Stimulated activated CD4-positive, alpha-beta T cell treated with anti-CD3 and anti-CD28 coated beads, Interleukin-15, amount 100 ng/mL, for 1 hour (primary cell): ENCODE measurements at regions not wholly inside any gene's neighbourhood (a gene's known extent, or its start where the extent isn't known, plus 50 kb on each side); places are given as distances from the start of the nearest gene placed in this dataset.
A peak's percentile ranks its signal among the peaks of the same experiment; 100 is the strongest.
"Not testable (repeated sequence)": the region's sequence is repeated elsewhere in the genome, so short reads cannot be mapped to it uniquely, and the experiment has no call there.

Source experiments
- DNase-seq, 2 donors: peaks; one replicate each; pipeline ENCODE4 v3.0.0-alpha.2; 2020; ENCODE audit warnings: low read depth in 1 of 2, low spot score in 1 of 2

GRCh38 chr12:25424211-25424731 is 128.8 kb downstream of the LMNTD1 start:
- no peak for DNase-seq

DNA sequence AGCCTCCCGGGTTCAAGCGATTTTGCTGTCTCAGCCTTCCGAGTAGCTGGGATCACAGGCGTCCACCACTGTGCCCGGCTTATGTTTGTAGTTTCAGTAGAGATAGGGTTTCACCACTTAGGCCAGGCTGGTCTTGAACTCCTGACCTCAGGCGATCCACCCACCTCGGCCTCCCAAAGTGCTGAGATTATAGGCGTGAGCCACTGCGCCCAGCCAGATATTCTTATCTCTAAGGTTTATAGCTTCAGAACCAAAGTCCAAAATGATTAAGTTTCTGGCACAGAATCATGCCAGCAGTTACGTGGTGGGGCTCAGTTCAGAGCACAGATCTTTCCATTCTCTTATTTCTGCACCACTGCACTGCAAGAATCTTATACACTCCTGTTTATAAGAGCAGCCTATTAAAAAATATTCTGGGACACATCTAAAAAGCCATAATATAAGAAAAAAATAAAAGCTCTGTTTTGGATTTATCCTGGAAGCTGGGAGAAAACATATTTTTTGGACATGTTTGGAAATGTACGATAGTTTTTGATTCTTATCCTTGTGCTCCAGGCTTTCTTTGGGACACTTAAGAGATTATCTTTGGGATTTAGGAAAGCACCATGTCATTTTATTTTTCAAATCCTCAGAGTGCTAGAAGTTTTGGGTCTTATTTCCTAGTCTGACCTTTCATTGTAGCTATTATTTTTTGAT is 129.6 kb downstream of the LMNTD1 start:
- DNase-seq, result no peak

- DNase-seq, result no peak
Measured at GRCh38 chr12:25422241-25422640, 130.8 kb downstream of the LMNTD1 start.

DNA sequence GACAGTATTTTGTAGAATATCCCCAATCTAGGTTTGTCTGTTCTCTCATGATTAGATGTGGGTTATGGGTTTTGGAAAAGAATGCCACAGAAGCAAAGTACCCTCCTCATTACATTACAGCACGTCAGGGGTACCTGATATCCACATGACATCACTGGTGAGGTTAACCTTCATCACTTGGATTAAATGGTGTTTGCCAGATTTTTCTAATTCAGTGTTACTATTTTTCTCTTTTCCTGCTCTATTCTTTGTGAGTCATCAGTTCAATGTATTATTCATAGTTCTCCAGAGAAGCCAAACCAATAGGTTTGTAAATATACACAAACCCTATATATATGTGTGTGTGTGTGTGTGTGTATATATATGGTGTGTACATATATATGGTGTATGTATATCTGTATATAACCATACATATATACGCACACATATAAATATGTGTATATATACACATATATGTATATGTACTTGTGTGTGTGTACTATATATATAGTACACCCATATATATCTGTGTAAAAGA is 131.4 kb downstream of the LMNTD1 start:
- DNase-seq, result no peak

GRCh38 chr12:25420116-25420515 is 133.0 kb downstream of the LMNTD1 start:
- DNase-seq, result no peak

GRCh38 chr12:25419595-25419994 is 133.5 kb downstream of the LMNTD1 start:
- no peak for DNase-seq

DNA sequence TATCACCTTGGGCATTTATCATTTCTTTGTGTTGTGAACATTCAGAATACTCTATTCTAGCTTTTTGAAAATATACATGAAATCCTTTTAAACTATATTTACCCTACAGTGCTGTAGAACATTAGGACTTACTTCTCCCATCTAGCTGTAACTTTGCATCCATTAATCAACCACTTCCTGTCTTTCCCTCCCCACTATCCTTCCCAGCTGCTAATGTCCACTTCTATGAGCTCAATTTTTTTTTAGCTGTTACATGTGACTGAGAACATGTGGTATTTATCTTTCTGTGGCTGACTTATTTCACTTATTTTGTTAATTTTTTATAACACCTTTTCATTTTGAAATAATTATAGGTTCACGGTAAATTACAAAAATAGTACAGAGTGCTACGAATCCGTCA is 136.0 kb downstream of the LMNTD1 start:
- no peak for DNase-seq

GRCh38 chr12:25416516-25416915 is 136.6 kb downstream of the LMNTD1 start:
- DNase-seq, result no peak

GRCh38 chr12:25415004-25415403 is 138.1 kb downstream of the LMNTD1 start:
- DNase-seq, result no peak

DNA sequence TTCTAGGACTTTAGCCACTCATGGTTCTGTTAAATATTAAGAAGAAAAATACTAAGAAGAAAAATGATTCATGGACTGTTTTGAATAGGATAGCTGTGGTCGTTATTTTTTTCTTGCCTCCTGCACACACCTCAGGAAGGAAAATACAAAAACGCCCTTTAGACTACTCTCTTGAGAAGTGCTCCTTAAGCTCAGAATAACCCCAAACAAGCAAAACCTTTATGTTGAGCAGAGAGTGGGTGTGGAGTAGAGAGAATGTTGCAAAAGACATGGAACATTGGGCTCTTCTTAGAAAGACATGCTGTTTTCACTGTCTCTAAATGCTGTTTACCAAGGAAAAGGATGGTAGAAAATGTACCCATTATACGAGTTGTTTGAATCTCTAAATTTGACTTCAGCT is 140.3 kb downstream of the LMNTD1 start:
- DNase-seq, result no peak

DNA sequence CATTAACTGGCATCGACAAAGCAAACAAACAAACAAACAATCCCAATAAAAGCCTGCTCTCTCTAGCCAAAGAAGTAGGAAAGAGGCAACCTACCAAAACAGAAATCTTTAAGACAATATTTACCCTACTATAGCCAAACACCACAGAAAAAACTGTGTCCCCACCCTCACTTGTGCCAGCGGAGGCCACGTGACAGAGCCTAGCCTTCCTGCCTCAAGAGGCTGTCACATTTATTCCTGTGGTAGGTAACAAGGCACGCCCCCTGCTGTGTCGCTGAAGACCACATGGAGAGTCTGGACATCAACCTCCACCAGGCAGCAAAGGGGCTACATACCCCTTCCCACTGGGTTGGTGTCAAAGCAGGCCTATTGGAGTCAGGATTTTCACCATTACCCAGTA is 148.1 kb downstream of the LMNTD1 start:
- no peak for DNase-seq

GRCh38 chr12:25401547-25402345 is 151.0 kb upstream of the KRAS start:
- no peak for DNase-seq

DNA sequence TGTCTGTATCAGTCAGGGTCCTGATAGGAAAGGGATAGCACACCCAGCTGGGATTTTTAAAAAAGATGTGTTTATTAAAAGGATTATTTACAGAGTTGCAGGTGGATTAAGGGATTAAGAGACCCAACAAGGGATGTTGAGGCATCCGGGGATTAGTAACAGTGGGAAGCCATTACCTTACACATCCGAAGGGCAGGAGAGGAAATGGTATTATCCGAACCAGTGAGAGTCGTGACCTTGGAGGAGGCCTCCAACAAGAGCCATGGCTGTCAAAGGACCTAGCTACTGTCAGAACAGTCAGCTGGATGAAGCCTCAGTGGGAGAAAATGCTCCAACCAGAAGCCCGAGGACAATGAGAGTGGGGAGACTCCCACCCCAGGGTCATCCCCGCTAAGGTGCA is 146.3 kb upstream of the KRAS start:
- DNase-seq, result no peak

DNA sequence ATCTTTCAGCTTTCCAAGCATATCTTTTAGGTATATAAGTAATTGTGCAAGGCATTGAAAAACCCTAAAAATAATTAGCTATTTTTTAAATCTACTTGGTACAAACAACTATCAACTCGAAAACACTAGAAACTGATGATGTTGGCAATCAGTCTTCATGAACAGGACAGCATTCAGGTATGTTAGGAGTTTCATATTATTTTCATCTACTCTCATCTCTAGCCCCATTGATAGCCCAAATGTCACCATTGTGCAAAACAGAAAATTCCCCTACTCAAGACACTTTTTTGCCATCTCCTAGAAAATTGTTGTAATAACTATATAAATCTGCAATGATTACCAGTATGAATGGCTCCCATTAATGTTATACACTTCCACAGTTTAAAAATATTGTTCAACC is 144.5 kb upstream of the KRAS start:
- DNase-seq, result no peak

- DNase-seq, result not testable (repeated sequence)
Measured at GRCh38 chr12:25394775-25395174, 144.0 kb upstream of the KRAS start.

DNA sequence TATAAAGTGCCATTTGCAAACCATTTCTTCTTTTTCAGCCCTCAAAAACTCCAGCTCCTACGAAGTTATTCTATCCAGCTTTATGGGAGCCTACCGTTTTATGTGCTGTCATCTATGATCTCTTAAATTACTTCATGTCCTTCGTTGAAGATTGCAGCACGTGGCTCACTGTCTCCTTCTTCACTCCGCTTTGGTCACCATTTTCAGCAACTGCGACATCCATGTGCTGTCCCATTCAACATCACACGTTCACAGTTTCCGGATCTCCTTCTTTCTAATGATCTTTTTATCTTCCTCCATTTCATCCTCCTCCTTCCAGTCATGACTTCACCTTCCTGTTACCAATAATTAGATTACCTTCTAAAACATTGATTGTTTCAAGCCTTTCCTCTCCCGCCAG is 143.3 kb upstream of the KRAS start:
- no peak for DNase-seq

DNA sequence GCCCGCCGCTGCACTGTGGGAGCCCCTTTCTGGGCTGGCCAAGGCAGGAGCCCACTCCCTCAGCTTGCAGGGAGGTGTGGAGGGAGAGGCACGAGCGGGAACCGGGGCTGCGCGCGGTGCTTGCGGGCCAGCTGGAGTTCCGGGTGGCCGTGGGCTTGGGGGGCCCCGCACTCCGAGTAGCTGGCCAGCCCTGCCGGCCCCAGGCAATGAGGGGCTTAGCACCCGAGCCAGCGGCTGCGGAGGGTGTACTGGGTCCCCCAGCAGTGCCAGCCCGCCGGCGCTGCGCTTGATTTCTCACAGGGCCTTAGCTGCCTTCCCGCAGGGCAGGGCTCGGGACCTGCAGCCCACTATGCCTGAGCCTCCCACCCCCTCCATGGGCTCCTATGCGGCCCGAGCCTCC is 140.6 kb upstream of the KRAS start:
- DNase-seq, result not testable (repeated sequence)

GRCh38 chr12:25388183-25388582 is 137.5 kb upstream of the KRAS start:
- DNase-seq, result no peak

DNA sequence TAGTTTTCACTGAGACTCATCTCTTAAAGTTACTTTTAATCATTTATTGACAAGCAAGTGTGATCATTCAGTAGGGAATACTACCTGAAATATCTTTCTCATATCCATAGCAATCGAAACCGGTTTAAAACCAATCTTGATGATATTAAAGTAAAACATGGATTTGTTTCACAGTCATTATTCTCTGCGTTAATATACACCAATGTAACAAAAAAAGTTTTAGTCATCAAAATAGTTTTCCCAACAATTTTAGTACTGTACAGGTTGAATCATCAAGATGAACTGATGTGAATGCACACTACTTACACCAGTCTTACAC is 137.0 kb upstream of the KRAS start:
- DNase-seq, result no peak

GRCh38 chr12:25386831-25387731 is 136.4 kb upstream of the KRAS start:
- DNase-seq, result peak; percentile 38 to 51

GRCh38 chr12:25384893-25385248 is 134.1 kb upstream of the KRAS start:
- DNase-seq, result no peak
